HG03097 (cell line): ENCODE measurements at regions not wholly inside any gene's neighbourhood (a gene's known extent, or its start where the extent isn't known, plus 50 kb on each side); places are given as distances from the start of the nearest gene placed in this dataset.

Experiments used
- ATAC-seq: cut with Tn5 transposase; IDR thresholded peaks from one replicate; pipeline ENCODE4 v1.9.1; 2021; ENCODE audit not compliant: unreplicated experiment, low FRiP score

- no peak for ATAC-seq
Measured at GRCh38 chr2:118622913-118623312, 224.5 kb downstream of the EN1 start.

GRCh38 chr2:118622108-118622507 lies 225.3 kb downstream of the EN1 start:
- ATAC-seq = no peak

GRCh38 chr2:118618279-118618678 lies 229.2 kb downstream of the EN1 start:
- ATAC-seq = no peak

- ATAC-seq = no peak
Measured at GRCh38 chr2:118616432-118616831, 231.0 kb downstream of the EN1 start.

GRCh38 chr2:118614841-118615271 lies 232.6 kb downstream of the EN1 start:
- no peak for ATAC-seq

GRCh38 chr2:118613737-118614136 lies 233.7 kb downstream of the EN1 start:
- ATAC-seq = no peak

GRCh38 chr2:118611691-118612090 lies 235.8 kb downstream of the EN1 start:
- ATAC-seq = no peak

- ATAC-seq = no peak
Measured at GRCh38 chr2:118609138-118609537, 238.3 kb downstream of the EN1 start.

- no peak for ATAC-seq
Measured at GRCh38 chr2:118607641-118608040, 239.8 kb downstream of the EN1 start.

GRCh38 chr2:118604811-118605210 lies 242.6 kb downstream of the EN1 start:
- no peak for ATAC-seq

GRCh38 chr2:118604371-118604770 lies 243.1 kb downstream of the EN1 start:
- ATAC-seq = no peak

- no peak for ATAC-seq
Measured at GRCh38 chr2:118599141-118599540, 248.3 kb downstream of the EN1 start.

GRCh38 chr2:118596620-118597019 lies 250.8 kb downstream of the EN1 start:
- no peak for ATAC-seq

- no peak for ATAC-seq
Measured at GRCh38 chr2:118593257-118593656, 254.2 kb downstream of the EN1 start.

GRCh38 chr2:118591223-118591622 lies 256.2 kb downstream of the EN1 start:
- ATAC-seq = no peak

GRCh38 chr2:118589721-118590120 lies 257.7 kb downstream of the EN1 start:
- no peak for ATAC-seq

- ATAC-seq = no peak
Measured at GRCh38 chr2:118588850-118589249, 258.6 kb downstream of the EN1 start.

- ATAC-seq = no peak
Measured at GRCh38 chr2:118586312-118586711, 261.1 kb downstream of the EN1 start.

GRCh38 chr2:118584877-118585276 lies 262.6 kb downstream of the EN1 start:
- ATAC-seq = no peak

GRCh38 chr2:118584062-118584749 lies 263.2 kb downstream of the EN1 start:
- ATAC-seq = no peak

- ATAC-seq = no peak
Measured at GRCh38 chr2:118582058-118582457, 265.4 kb downstream of the EN1 start.

GRCh38 chr2:118580651-118581050 lies 266.8 kb downstream of the EN1 start:
- no peak for ATAC-seq

GRCh38 chr2:118580107-118580506 lies 267.3 kb downstream of the EN1 start:
- no peak for ATAC-seq
